Mucosa of rectum (tissue), 2 donors: ENCODE measurements at regions not wholly inside any gene's neighbourhood (a gene's known extent, or its start where the extent isn't known, plus 50 kb on each side); places are given as distances from the start of the nearest gene placed in this dataset.

ENCODE experiments used
- H3K27ac ChIP-seq, 2 donors: one replicate each; pipeline ENCODE4 v1.7.0; 2013; ENCODE audit warnings: inconsistent platforms in 2 of 2, low read depth in 2 of 2, low read length in 2 of 2
- H3K27me3 ChIP-seq, 2 donors: one replicate each; pipeline ENCODE4 v1.7.0; 2013; ENCODE audit warnings: low read length in 2 of 2; ENCODE audit not compliant: control insufficient read depth in 2 of 2, insufficient read depth in 2 of 2
- H3K36me3 ChIP-seq, 2 donors: one replicate each; pipeline ENCODE4 v1.7.0; 2013; ENCODE audit warnings: low read length in 2 of 2; ENCODE audit not compliant: control insufficient read depth in 2 of 2, insufficient read depth in 2 of 2
- H3K4me1 ChIP-seq, 2 donors: one replicate each; pipeline ENCODE4 v1.7.0; 2013; ENCODE audit warnings: low read length in 2 of 2, mild to moderate bottlenecking in 1 of 2; ENCODE audit not compliant: control insufficient read depth in 2 of 2, insufficient read depth in 2 of 2
- H3K4me3 ChIP-seq, 2 donors: one replicate each; pipeline ENCODE4 v1.7.0; 2013; ENCODE audit warnings: low read length in 2 of 2
- H3K9ac ChIP-seq, 2 donors: one replicate each; pipeline ENCODE4 v1.7.0; 2013; ENCODE audit warnings: low read length in 2 of 2, low read depth in 1 of 2, mild to moderate bottlenecking in 1 of 2
- H3K9me3 ChIP-seq, 2 donors: one replicate each; pipeline ENCODE4 v1.7.0; 2013; ENCODE audit warnings: low read length in 2 of 2; ENCODE audit not compliant: control insufficient read depth in 2 of 2
- donor health status: healthy.
- donor health status: Normal muscosa, but diverticular disease.

- Histone ChIP-seq H3K27ac (no peak overlapping the region), H3K9me3 (no peaks in the 10 kb centered on the region), H3K36me3 (no peaks in the 10 kb centered on the region), H3K4me1 (no peaks in the 10 kb centered on the region), H3K27me3 (peaks cover 0 to 4% of the 10 kb centered on the region in 2 donors), H3K4me3 (no peak overlapping the region), H3K9ac (no peak overlapping the region)
These were observed 689.1 kb upstream of the DIAPH2 start for GRCh38 chrX:95995583-95995982.

- Histone ChIP-seq H3K9ac (no peak overlapping the region), H3K27me3 (peaks cover 0 to 4% of the 10 kb centered on the region in 2 donors), H3K36me3 (no peaks in the 10 kb centered on the region), H3K9me3 (no peaks in the 10 kb centered on the region), H3K27ac (no peak overlapping the region), H3K4me3 (no peak overlapping the region), H3K4me1 (no peaks in the 10 kb centered on the region)
These were observed 688.3 kb upstream of the DIAPH2 start for GRCh38 chrX:95996294-95996693.

GRCh38 chrX:96002431-96002830 lies 682.2 kb upstream of the DIAPH2 start:
- no peak overlapping the region for H3K27ac ChIP-seq
- no peaks in the 10 kb centered on the region for H3K36me3 ChIP-seq
- no peak overlapping the region for H3K4me3 ChIP-seq
- no peaks in the 10 kb centered on the region for H3K9me3 ChIP-seq
- no peak overlapping the region for H3K9ac ChIP-seq
- no peaks in the 10 kb centered on the region for H3K4me1 ChIP-seq
- peaks cover 0 to 3% of the 10 kb centered on the region in 2 donors for H3K27me3 ChIP-seq

- Histone ChIP-seq H3K27me3 (no peaks in the 10 kb centered on the region), H3K36me3 (no peaks in the 10 kb centered on the region), H3K27ac (no peak overlapping the region), H3K9me3 (no peaks in the 10 kb centered on the region), H3K4me1 (no peaks in the 10 kb centered on the region), H3K4me3 (no peak overlapping the region), H3K9ac (no peak overlapping the region)
These were observed 680.3 kb upstream of the DIAPH2 start for GRCh38 chrX:96004386-96004785.

GRCh38 chrX:96006281-96006680 lies 678.4 kb upstream of the DIAPH2 start:
- H3K36me3 ChIP-seq: no peaks in the 10 kb centered on the region

GRCh38 chrX:96027407-96027806 lies 657.2 kb upstream of the DIAPH2 start:
- Histone ChIP-seq H3K27me3 (no peaks in the 10 kb centered on the region), H3K36me3 (no peaks in the 10 kb centered on the region), H3K27ac (no peak overlapping the region), H3K9me3 (no peaks in the 10 kb centered on the region), H3K9ac (no peak overlapping the region), H3K4me1 (no peaks in the 10 kb centered on the region), H3K4me3 (no peak overlapping the region)

More at GRCh38 chrX:96006281-96006680, 678.4 kb upstream of the DIAPH2 start:
- Histone ChIP-seq H3K27me3 (no peaks in the 10 kb centered on the region), H3K27ac (no peak overlapping the region), H3K4me3 (no peak overlapping the region), H3K9ac (no peak overlapping the region), H3K4me1 (no peaks in the 10 kb centered on the region), H3K9me3 (no peaks in the 10 kb centered on the region)

- Histone ChIP-seq H3K4me1 (no peaks in the 10 kb centered on the region), H3K27ac (no peak overlapping the region), H3K27me3 (no peaks in the 10 kb centered on the region), H3K9me3 (no peaks in the 10 kb centered on the region), H3K9ac (no peak overlapping the region), H3K4me3 (no peak overlapping the region), H3K36me3 (no peaks in the 10 kb centered on the region)
These were observed 632.6 kb upstream of the DIAPH2 start for GRCh38 chrX:96052078-96052477.

GRCh38 chrX:96081891-96082290 lies 602.8 kb upstream of the DIAPH2 start:
- H3K9ac ChIP-seq: no peak overlapping the region
- no peaks in the 10 kb centered on the region for H3K9me3 ChIP-seq
- H3K27me3 ChIP-seq: no peaks in the 10 kb centered on the region
- no peaks in the 10 kb centered on the region for H3K36me3 ChIP-seq
- H3K4me3 ChIP-seq: no peak overlapping the region
- H3K27ac ChIP-seq: no peak overlapping the region
- H3K4me1 ChIP-seq: no peaks in the 10 kb centered on the region

- Histone ChIP-seq H3K4me1 (no peaks in the 10 kb centered on the region), H3K27ac (no peak overlapping the region), H3K4me3 (no peak overlapping the region), H3K9me3 (no peaks in the 10 kb centered on the region), H3K27me3 (no peaks in the 10 kb centered on the region), H3K36me3 (no peaks in the 10 kb centered on the region), H3K9ac (no peak overlapping the region)
These were observed 590.0 kb upstream of the DIAPH2 start for GRCh38 chrX:96094616-96095015.

GRCh38 chrX:96098471-96098870 lies 586.2 kb upstream of the DIAPH2 start:
- H3K4me3 ChIP-seq: no peak overlapping the region
- no peaks in the 10 kb centered on the region for H3K4me1 ChIP-seq
- H3K27me3 ChIP-seq: no peaks in the 10 kb centered on the region
- no peak overlapping the region for H3K9ac ChIP-seq
- no peak overlapping the region for H3K27ac ChIP-seq
- no peaks in the 10 kb centered on the region for H3K36me3 ChIP-seq
- no peaks in the 10 kb centered on the region for H3K9me3 ChIP-seq

GRCh38 chrX:96102997-96103396 lies 581.6 kb upstream of the DIAPH2 start:
- Histone ChIP-seq H3K4me3 (no peak overlapping the region), H3K9me3 (no peaks in the 10 kb centered on the region), H3K27ac (no peak overlapping the region), H3K36me3 (no peaks in the 10 kb centered on the region), H3K27me3 (no peaks in the 10 kb centered on the region), H3K4me1 (no peaks in the 10 kb centered on the region), H3K9ac (no peak overlapping the region)
